GDM1 (cell line): ENCODE measurements at regions not wholly inside any gene's neighbourhood (a gene's known extent, or its start where the extent isn't known, plus 50 kb on each side); places are given as distances from the start of the nearest gene placed in this dataset.

Source experiments
- DNase-seq: peaks from one replicate; lab custom pipeline; 2025; lab: John Stamatoyannopoulos, UW

DNA sequence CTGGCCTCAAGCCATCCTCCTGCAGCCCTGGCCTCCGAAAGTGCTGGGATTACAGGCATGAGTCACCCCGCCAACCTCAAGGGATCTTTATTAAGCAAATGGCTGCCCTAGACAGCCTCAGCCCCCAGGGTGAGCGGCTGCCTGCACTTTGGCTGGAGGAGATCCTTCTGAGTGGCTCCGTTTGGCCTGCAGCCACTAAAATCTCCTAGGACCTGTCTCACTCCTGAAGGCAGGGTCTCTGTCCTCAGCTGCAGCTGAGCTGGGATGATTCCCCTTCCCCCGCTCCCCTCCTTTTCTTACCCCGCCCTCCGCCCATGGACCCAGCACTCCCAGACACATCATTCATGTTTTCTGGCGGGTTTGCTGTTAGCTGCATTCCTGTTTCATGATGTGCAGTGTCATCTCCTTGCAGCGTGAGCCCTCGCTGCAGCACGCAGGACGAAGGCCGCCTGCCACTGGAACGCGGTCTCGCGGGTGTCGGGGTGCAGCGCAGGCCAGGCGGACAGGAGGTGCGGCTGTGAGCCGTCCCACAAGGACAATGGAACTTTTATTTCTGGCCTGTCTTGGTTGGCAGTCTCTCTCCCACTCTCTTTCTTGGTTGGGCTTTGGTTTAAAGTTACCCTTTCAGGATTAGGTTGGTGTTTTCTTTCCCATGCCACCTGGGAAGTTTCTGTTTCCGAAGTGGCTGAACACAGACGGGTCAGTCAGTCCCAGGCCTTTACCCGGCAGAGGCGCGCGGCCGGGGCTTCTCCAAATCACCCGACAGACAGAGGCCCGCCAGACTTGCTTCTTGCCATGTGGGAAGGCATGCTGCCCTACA is 137.1 kb downstream of the FOXD1 start:
- DNase-seq, result no peak

DNA sequence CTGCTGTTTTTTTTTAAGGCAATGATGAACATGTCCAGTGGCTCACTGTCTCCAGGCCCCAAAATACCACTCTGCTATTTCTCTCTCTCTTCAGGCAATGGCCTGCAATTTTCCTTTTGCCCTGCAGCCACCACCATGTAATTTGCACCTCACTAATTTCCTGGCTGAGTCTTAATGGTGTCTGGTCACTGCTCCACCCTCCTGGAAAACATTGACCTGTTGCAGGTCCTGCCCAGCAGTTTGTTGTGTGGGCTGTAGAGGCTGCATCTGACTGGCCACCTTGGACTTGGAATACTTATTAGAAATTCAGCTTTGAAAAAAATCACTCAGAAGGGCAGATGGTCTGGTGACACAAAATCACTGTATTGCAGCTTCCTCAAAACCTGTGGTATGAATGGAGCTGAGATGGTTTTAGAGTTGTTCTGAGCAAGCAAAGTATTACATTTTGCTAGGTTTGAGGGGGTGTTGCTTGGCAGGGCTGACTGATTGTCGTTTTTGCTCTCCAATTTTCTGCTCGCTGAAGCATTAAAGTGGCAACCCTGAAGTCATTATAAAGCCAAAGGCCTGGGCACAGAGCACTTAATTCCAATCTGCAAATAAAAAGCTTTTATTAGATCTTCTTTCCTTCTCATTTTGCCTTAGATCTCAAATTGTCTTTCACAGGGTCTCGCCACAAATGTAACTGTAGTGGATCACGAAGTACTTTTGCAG is 134.8 kb downstream of the TMEM174 start:
- DNase-seq, result no peak

- no peak for DNase-seq
These were observed 133.8 kb downstream of the TMEM174 start for GRCh38 chr5:73306741-73307275.

- no peak for DNase-seq
These were observed 133.2 kb downstream of the TMEM174 start for GRCh38 chr5:73306078-73306719.

GRCh38 chr5:73305386-73305785 is 132.4 kb downstream of the TMEM174 start:
- DNase-seq, result no peak

DNA sequence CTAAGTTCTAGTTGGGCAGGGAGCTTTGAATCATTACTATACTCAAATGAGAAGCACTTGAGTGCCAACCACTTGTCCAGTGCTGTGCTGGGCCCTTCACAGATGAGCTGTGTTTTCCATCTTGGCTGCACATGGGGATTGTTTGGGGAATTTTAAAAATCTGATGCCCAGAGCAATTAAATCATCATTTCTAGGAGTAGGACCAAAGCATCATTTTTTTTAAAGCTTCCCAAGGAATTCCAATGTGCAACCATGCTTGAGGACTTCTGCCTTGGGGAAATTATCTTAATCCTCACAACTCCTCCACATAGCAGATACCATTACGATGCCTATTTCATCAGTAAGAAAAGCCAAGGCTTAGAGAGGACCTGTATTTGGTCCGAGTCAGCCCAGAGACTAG is 131.4 kb downstream of the TMEM174 start:
- no peak for DNase-seq

- no peak for DNase-seq
These were observed 130.4 kb downstream of the TMEM174 start for GRCh38 chr5:73303148-73304079.

GRCh38 chr5:73302797-73303147 is 129.8 kb downstream of the TMEM174 start:
- DNase-seq, result no peak

DNA sequence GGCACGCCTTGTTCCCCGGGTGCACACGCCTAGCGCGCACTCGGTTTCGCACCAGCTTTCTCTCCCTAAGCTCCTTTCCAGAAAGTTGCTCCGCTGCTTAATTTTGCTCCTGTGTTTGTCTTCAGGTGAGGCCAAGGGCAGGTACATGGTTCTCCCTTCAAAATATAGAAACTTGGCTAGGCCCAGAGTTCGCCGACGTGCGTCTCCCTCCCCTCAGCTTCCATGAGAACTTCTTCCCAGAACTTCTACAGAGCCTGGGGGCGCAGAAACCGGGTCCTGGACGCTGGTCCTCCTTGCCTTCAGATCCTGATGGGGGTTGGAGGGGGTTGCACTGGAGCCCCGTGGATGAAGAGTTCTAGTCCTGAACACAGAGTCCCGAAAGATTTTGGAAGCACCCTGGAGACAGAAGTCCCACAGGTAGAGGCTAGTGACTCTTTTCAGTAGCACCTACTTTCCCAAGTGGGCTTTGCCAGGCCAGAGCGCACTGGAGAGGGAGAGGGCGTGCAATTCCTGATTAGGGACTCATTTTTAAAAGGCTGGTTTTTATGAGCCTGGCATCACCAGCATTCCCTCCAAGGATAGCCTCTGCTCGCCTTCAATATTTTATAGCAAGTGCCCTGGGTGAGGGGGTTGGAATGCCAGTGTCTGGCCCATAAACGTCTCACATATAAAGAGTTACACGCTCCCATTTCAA is 128.4 kb downstream of the TMEM174 start:
- no peak for DNase-seq

GRCh38 chr5:73300337-73301207 is 127.6 kb downstream of the TMEM174 start:
- no peak for DNase-seq

GRCh38 chr5:73299665-73300336 is 126.8 kb downstream of the TMEM174 start:
- DNase-seq, result no peak

DNA sequence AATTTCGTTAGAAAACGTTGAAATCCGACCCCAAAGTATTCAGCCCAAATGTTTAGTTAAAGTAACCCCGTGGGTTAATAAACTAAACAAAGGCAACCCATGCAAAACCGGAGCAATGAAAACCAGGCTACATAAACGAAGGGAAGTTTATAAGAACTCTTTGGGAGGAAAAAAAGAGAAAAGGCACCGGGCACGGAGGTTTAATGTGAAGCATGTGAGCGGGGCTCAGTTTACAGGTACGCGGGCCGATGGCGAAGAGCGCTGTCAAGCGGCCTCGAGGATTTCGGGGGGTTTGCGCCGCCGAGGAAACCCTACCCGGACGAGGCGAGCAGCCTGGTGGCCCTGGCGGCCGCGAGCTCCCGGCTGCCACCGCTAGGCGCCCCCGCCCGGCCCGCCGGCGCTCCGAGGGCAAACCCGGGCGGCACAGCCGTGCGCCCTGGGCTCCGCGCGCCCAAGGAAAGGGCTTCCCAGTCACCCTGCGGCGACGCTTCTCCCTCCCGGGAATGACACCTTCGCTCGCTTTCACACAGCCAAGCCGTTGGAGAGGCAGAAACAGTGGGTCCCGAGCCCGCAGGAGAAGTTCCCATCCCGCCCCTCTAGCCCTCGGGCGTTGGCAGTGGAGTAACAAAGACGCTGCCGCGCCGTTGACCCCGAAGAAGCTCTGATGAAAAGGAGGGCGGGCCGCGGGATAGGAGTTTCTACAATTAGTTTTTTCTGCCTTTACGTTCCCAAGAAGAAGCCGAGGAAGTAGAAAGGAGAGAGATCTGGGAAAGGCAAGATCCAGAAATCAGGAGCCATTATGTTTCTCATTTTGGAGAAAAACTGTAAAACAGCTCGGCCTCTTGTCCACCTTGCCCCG is 126.0 kb downstream of the TMEM174 start:
- no peak for DNase-seq

- DNase-seq, result no peak
These were observed 125.3 kb downstream of the TMEM174 start for GRCh38 chr5:73298251-73298771.

- DNase-seq, result no peak
These were observed 124.4 kb downstream of the TMEM174 start for GRCh38 chr5:73297430-73297829.

DNA sequence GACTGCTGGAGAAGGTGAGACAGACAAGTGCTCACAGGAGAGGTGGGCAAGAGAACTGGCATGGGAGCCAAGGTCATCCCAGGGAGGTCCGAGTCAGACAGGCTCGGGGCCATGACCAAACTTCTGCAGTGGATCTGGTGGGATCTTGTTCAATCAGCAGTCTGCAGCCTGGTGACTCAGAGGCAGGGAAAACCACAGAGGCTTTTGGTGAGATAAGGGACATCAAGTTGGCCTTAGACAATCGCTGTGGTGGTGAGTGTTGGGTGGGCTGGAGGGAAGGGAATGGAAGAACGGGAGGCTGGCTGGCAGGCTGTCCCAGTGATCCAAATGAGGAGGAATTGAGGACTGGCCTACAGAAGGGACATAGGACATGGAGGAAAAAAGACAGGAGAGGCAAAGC is 123.8 kb downstream of the TMEM174 start:
- DNase-seq, result no peak

DNA sequence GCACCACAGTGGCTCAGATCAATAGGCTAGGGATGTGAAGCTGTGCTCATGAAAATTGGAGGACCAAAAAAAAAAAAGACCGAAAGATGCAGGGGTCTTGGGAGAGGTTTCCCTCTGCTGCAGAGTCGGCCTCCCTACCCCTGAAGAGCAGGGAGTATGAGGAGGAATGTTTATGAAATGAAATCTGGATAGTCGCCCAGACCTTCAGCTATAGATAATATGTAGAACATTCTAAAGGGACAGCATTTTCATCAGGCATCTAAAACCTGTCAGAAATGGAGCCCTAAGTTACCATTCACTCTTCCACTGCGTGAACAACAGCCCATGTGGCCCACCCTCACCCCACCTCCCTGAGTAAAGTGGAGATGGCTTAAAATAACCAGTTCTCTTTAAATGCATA is 122.9 kb downstream of the TMEM174 start:
- DNase-seq, result no peak

DNA sequence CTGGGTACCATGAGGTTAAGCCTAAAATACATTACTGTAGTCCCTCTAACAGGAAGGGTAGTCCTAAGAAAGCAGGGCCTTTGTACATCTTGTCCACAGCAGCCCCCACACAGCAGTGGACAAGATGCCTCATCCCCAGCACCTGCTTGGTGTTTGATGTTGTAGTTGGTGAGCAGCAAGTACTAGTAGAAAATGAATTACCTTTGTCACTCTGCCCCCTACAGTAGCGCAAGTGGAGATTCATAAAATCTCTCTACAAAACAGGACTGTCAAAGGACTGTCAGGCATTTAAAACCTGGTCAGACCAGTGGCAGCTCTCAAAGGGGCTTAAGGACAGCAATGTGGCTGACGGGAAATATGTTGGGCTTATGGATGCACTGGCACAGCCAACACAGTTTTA is 122.5 kb downstream of the TMEM174 start:
- no peak for DNase-seq

DNA sequence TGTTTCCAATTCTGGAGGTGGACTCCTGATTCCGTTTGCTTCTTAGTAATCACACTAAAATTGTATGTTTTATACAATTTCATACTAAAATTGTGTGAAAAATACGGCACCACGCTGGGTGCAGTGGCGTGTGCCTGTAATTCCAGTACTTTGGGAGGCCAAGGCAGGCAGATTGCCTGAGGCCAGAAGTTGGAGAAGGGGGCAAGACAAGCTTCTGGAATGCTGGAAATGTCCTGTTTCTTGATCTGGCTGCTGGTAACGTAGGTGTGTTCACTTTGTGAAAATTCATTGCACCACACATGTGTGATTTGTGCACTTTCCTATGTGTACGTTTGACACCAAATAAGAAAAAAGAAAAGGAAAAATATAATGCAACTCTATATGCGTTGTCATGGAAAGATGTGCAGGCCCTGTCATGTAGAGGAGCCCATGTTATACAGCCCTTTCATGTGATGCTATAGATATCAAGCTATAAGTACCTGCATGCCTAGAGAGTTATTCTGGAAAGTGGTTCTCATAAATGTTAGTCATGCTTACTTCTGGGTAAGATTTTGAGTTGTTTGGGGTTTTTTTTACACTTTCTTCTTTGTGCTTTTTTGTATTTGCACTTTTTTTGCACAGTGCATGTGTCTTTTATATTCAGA is 119.9 kb downstream of the TMEM174 start:
- DNase-seq, result no peak
